ENCODE measurements at regions not wholly inside any gene's neighbourhood (a gene's known extent, or its start where the extent isn't known, plus 50 kb on each side); places are given as distances from the start of the nearest gene placed in this dataset.

GRCh38 chr18:53800171-53800570, 424.3 kb downstream of the MBD2 start:
- DNase-seq: no peak
- H3K27me3 ChIP-seq (ENCODE audit: control insufficient read depth in 1 of 2, insufficient read depth in 1 of 2, low read length in 2 of 2): no peaks in the 10 kb centered on the region
- no peak overlapping the region for H2BK15ac ChIP-seq (ENCODE audit: low read depth, poor library complexity, severe bottlenecking)
- no peak overlapping the region for H4K8ac ChIP-seq (ENCODE audit: low read length)
- H3K79me1 ChIP-seq (replicated peaks; ENCODE audit: low read length, poor library complexity, severe bottlenecking): no peaks in the 10 kb centered on the region
- H4K91ac ChIP-seq (ENCODE audit: low read length): no peak overlapping the region
- no peaks in the 10 kb centered on the region for H3K4me1 ChIP-seq (ENCODE audit: control insufficient read depth, insufficient read depth, low read depth, low read length)
- H3K27ac ChIP-seq (ENCODE audit: low read length, poor library complexity, severe bottlenecking): no peak overlapping the region
- no peak overlapping the region for H3K4ac ChIP-seq (ENCODE audit: low read depth in 1 of 2, low read length in 2 of 2)
- no peaks in the 10 kb centered on the region for H3K36me3 ChIP-seq (ENCODE audit: control insufficient read depth in 1 of 2, insufficient read depth in 2 of 2, low read depth in 1 of 2, low read length in 2 of 2)
- peaks cover 4% of the 10 kb centered on the region for H3K9me3 ChIP-seq (ENCODE audit: control insufficient read depth, low read length)
- 98% methylated on average over 1 of the region's 2 CpGs for WGBS
- H2BK5ac ChIP-seq (ENCODE audit: low read depth, low read length, poor library complexity, severe bottlenecking): no peak overlapping the region
- H2BK12ac ChIP-seq (ENCODE audit: low read length in 2 of 2): no peak overlapping the region
- no peak overlapping the region for H3K4me3 ChIP-seq (ENCODE audit: insufficient read depth in 1 of 2, low read depth in 1 of 2, low read length in 2 of 2)
- no peak overlapping the region for H3K18ac ChIP-seq (ENCODE audit: low read depth in 1 of 2, low read length in 2 of 2)
- H2AFZ ChIP-seq (ENCODE audit: low read depth, low read length): no peak overlapping the region
- no peak overlapping the region for H3K4me2 ChIP-seq (ENCODE audit: low read length, poor library complexity, severe bottlenecking)
- H2AK5ac ChIP-seq (ENCODE audit: low read length, severe bottlenecking): no peak overlapping the region
- H3K9ac ChIP-seq (ENCODE audit: low read length): no peak overlapping the region
- H3K14ac ChIP-seq (ENCODE audit: low read length in 2 of 2): no peak overlapping the region
- H3K23ac ChIP-seq (ENCODE audit: low read length in 2 of 2): no peak overlapping the region
- no peak overlapping the region for H2BK120ac ChIP-seq (ENCODE audit: low read depth, low read length)

- Histone ChIP-seq H2AFZ (ENCODE audit: low read depth, low read length) (no peak overlapping the region), H3K27ac (ENCODE audit: low read length, poor library complexity, severe bottlenecking) (no peak overlapping the region), H3K4me2 (ENCODE audit: low read length, poor library complexity, severe bottlenecking) (no peak overlapping the region), H4K91ac (ENCODE audit: low read length) (no peak overlapping the region), H2BK12ac (ENCODE audit: low read length in 2 of 2) (no peak overlapping the region), H3K9ac (ENCODE audit: low read length) (no peak overlapping the region), H2BK15ac (ENCODE audit: low read depth, poor library complexity, severe bottlenecking) (no peak overlapping the region), H3K23ac (ENCODE audit: low read length in 2 of 2) (no peak overlapping the region), H2AK5ac (ENCODE audit: low read length, severe bottlenecking) (no peak overlapping the region), H3K9me3 (ENCODE audit: control insufficient read depth, low read length) (peaks cover 2% of the 10 kb centered on the region), H3K4me1 (ENCODE audit: control insufficient read depth, insufficient read depth, low read depth, low read length) (no peaks in the 10 kb centered on the region), H3K36me3 (ENCODE audit: control insufficient read depth in 1 of 2, insufficient read depth in 2 of 2, low read depth in 1 of 2, low read length in 2 of 2) (no peaks in the 10 kb centered on the region), H2BK120ac (ENCODE audit: low read depth, low read length) (no peak overlapping the region), H3K79me1 (replicated peaks; ENCODE audit: low read length, poor library complexity, severe bottlenecking) (no peaks in the 10 kb centered on the region), H4K8ac (ENCODE audit: low read length) (no peak overlapping the region), H3K4me3 (ENCODE audit: insufficient read depth in 1 of 2, low read depth in 1 of 2, low read length in 2 of 2) (no peak overlapping the region), H3K4ac (ENCODE audit: low read depth in 1 of 2, low read length in 2 of 2) (no peak overlapping the region), H2BK5ac (ENCODE audit: low read depth, low read length, poor library complexity, severe bottlenecking) (no peak overlapping the region), H3K27me3 (ENCODE audit: control insufficient read depth in 1 of 2, insufficient read depth in 1 of 2, low read length in 2 of 2) (no peaks in the 10 kb centered on the region), H3K18ac (ENCODE audit: low read depth in 1 of 2, low read length in 2 of 2) (no peak overlapping the region), H3K14ac (ENCODE audit: low read length in 2 of 2) (no peak overlapping the region)
- DNase-seq: no peak
These were observed 425.3 kb downstream of the MBD2 start for GRCh38 chr18:53799134-53799533.

- H2BK120ac ChIP-seq (ENCODE audit: low read depth, low read length): no peak overlapping the region
- H2BK12ac ChIP-seq (ENCODE audit: low read length in 2 of 2): no peak overlapping the region
- H2AK5ac ChIP-seq (ENCODE audit: low read length, severe bottlenecking): peak overlapping the region; percentile 1
- no peak overlapping the region for H4K91ac ChIP-seq (ENCODE audit: low read length)
- no peak overlapping the region for H2BK15ac ChIP-seq (ENCODE audit: low read depth, poor library complexity, severe bottlenecking)
- H3K9me3 ChIP-seq (ENCODE audit: control insufficient read depth, low read length): no peaks in the 10 kb centered on the region
- H3K14ac ChIP-seq (ENCODE audit: low read length in 2 of 2): no peak overlapping the region
- no peaks in the 10 kb centered on the region for H3K79me1 ChIP-seq (replicated peaks; ENCODE audit: low read length, poor library complexity, severe bottlenecking)
- no peaks in the 10 kb centered on the region for H3K4me1 ChIP-seq (ENCODE audit: control insufficient read depth, insufficient read depth, low read depth, low read length)
- no peak overlapping the region for H3K18ac ChIP-seq (ENCODE audit: low read depth in 1 of 2, low read length in 2 of 2)
- no peak overlapping the region for H3K4me3 ChIP-seq (ENCODE audit: insufficient read depth in 1 of 2, low read depth in 1 of 2, low read length in 2 of 2)
- 72% methylated on average over 1 of the region's 1 CpG for WGBS
- H3K36me3 ChIP-seq (ENCODE audit: control insufficient read depth in 1 of 2, insufficient read depth in 2 of 2, low read depth in 1 of 2, low read length in 2 of 2): no peaks in the 10 kb centered on the region
- peak overlapping the region; percentile 17 for H3K9ac ChIP-seq (ENCODE audit: low read length)
- no peak overlapping the region for H2AFZ ChIP-seq (ENCODE audit: low read depth, low read length)
- no peak overlapping the region for H4K8ac ChIP-seq (ENCODE audit: low read length)
- H3K23ac ChIP-seq (ENCODE audit: low read length in 2 of 2): no peak overlapping the region
- no peak overlapping the region for H2BK5ac ChIP-seq (ENCODE audit: low read depth, low read length, poor library complexity, severe bottlenecking)
- no peaks in the 10 kb centered on the region for H3K27me3 ChIP-seq (ENCODE audit: control insufficient read depth in 1 of 2, insufficient read depth in 1 of 2, low read length in 2 of 2)
- H3K27ac ChIP-seq (ENCODE audit: low read length, poor library complexity, severe bottlenecking): peak overlapping the region; percentile 22
- no peak overlapping the region for H3K4me2 ChIP-seq (ENCODE audit: low read length, poor library complexity, severe bottlenecking)
- DNase-seq: no peak
- H3K4ac ChIP-seq (ENCODE audit: low read depth in 1 of 2, low read length in 2 of 2): no peak overlapping the region
These were observed 426.0 kb downstream of the MBD2 start for GRCh38 chr18:53798516-53798915.

GRCh38 chr18:53797998-53798495, 426.4 kb downstream of the MBD2 start:
- Histone ChIP-seq H3K27me3 (ENCODE audit: control insufficient read depth in 1 of 2, insufficient read depth in 1 of 2, low read length in 2 of 2) (no peaks in the 10 kb centered on the region), H3K4me3 (ENCODE audit: insufficient read depth in 1 of 2, low read depth in 1 of 2, low read length in 2 of 2) (no peak overlapping the region), H3K36me3 (ENCODE audit: control insufficient read depth in 1 of 2, insufficient read depth in 2 of 2, low read depth in 1 of 2, low read length in 2 of 2) (no peaks in the 10 kb centered on the region), H3K9ac (ENCODE audit: low read length) (peak overlapping the region; percentile 17), H3K27ac (ENCODE audit: low read length, poor library complexity, severe bottlenecking) (peak overlapping the region; percentile 22), H3K9me3 (ENCODE audit: control insufficient read depth, low read length) (no peaks in the 10 kb centered on the region), H3K4me2 (ENCODE audit: low read length, poor library complexity, severe bottlenecking) (no peak overlapping the region), H2BK5ac (ENCODE audit: low read depth, low read length, poor library complexity, severe bottlenecking) (no peak overlapping the region), H4K8ac (ENCODE audit: low read length) (no peak overlapping the region), H3K14ac (ENCODE audit: low read length in 2 of 2) (no peak overlapping the region), H2BK120ac (ENCODE audit: low read depth, low read length) (no peak overlapping the region), H2AFZ (ENCODE audit: low read depth, low read length) (no peak overlapping the region), H3K4me1 (ENCODE audit: control insufficient read depth, insufficient read depth, low read depth, low read length) (no peaks in the 10 kb centered on the region), H2AK5ac (ENCODE audit: low read length, severe bottlenecking) (peak overlapping the region; percentile 1), H4K91ac (ENCODE audit: low read length) (no peak overlapping the region), H3K23ac (ENCODE audit: low read length in 2 of 2) (no peak overlapping the region), H3K18ac (ENCODE audit: low read depth in 1 of 2, low read length in 2 of 2) (no peak overlapping the region), H2BK15ac (ENCODE audit: low read depth, poor library complexity, severe bottlenecking) (no peak overlapping the region), H3K4ac (ENCODE audit: low read depth in 1 of 2, low read length in 2 of 2) (no peak overlapping the region), H3K79me1 (replicated peaks; ENCODE audit: low read length, poor library complexity, severe bottlenecking) (no peaks in the 10 kb centered on the region), H2BK12ac (ENCODE audit: low read length in 2 of 2) (no peak overlapping the region)
- WGBS: 68% methylated on average over 2 of the region's 2 CpGs
- no peak for DNase-seq

Measured in mesenchymal stem cell (in vitro differentiated cells and primary cell).